ENCODE measurements at regions not wholly inside any gene's neighbourhood (a gene's known extent, or its start where the extent isn't known, plus 50 kb on each side); places are given as distances from the start of the nearest gene placed in this dataset.
A peak's percentile ranks its signal among the peaks of the same experiment; 100 is the strongest.

DNA sequence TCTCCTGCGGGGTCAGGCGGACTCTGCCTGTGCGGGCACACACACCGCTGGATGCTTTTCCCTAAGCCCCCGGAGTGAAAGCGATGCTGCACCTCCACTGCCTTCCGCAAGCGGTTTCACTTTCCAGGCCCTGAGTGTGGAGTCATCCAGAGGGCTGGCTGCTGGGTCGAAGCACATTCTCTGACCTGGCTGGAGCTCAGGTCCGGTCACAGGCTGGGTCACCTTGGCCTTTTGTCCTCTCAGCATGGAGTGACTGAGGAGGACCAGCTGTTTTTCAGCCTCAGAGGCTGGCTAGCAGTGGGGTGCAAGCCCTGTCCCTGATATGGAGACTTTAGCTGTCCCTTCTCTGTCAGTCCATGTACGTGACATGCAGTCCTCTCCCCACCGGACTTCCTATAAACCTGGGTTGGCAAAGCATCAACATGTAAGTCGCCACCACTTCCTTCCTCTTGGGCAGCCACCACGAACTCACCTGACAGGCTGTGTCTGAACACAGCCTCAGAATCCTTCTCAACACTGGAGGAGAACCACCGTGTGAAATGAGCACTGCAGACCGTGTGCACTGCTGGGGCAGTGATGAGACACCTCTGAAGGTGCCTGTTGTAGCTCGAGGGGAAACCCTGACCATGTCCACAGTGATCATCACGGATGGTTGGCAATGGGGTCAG, 51.3 kb downstream of the GADD45G start:
- Histone ChIP-seq H3K9me3 (replicated peaks; ENCODE audit: insufficient read depth, low read length) (no peaks in the 10 kb centered on the region), H2AFZ (ENCODE audit: low read length) (no peak overlapping the region), H3K4me1 (ENCODE audit: low read length) (no peaks in the 10 kb centered on the region), H3F3A (ENCODE audit: insufficient read depth, low read length) (no peaks in the 10 kb centered on the region), H4K20me1 (ENCODE audit: insufficient read depth, low read length) (no peaks in the 10 kb centered on the region), H3K9me2 (replicated peaks; ENCODE audit: insufficient read depth, low read length) (no peaks in the 10 kb centered on the region), H3K36me3 (replicated peaks; ENCODE audit: insufficient read depth, low read length) (no peaks in the 10 kb centered on the region), H3K4me3 (ENCODE audit: low read length) (no peak overlapping the region), H3K27ac (ENCODE audit: low read length) (no peak overlapping the region), H3K9ac (ENCODE audit: low read length) (no peak overlapping the region), H3K27me3 (replicated peaks; ENCODE audit: insufficient read depth, low read length) (no peaks in the 10 kb centered on the region), H3K79me2 (ENCODE audit: low read length) (no peaks in the 10 kb centered on the region), H3K4me2 (ENCODE audit: low read depth, low read length) (no peak overlapping the region)
- TF ChIP-seq, protein P1, sequence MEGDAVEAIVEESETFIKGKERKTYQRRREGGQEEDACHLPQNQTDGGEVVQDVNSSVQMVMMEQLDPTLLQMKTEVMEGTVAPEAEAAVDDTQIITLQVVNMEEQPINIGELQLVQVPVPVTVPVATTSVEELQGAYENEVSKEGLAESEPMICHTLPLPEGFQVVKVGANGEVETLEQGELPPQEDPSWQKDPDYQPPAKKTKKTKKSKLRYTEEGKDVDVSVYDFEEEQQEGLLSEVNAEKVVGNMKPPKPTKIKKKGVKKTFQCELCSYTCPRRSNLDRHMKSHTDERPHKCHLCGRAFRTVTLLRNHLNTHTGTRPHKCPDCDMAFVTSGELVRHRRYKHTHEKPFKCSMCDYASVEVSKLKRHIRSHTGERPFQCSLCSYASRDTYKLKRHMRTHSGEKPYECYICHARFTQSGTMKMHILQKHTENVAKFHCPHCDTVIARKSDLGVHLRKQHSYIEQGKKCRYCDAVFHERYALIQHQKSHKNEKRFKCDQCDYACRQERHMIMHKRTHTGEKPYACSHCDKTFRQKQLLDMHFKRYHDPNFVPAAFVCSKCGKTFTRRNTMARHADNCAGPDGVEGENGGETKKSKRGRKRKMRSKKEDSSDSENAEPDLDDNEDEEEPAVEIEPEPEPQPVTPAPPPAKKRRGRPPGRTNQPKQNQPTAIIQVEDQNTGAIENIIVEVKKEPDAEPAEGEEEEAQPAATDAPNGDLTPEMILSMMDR (IDR thresholded peaks at IDR 0.05; ENCODE audit: low read length), result no peak
- TF ChIP-seq EZH2 (optimal IDR thresholded peaks at IDR 0.05; ENCODE audit: low read depth, low read length) (no peak), EZH2phosphoT487 (IDR thresholded peaks at IDR 0.05; ENCODE audit: low read length) (no peak)
- DNase-seq, result no peak

DNA sequence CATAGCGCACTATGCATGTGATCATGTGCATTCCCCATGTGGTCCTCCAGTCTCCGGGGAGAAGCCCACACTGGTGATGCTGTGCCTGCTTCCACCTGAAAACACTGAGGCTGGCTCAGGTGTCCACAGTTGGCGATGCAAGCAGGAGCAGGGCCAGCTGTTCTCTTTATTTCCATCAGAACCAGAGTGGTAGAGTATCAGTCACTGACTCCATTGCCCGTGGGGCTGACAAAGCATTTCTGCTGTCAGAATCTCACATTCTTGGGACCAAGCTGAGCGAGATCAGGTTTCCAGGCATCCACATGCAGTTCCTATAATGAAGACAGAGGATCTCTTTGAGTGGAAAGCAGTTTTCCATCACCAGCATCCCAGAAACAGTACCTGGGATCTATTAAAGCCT, 52.5 kb downstream of the GADD45G start:
- Histone ChIP-seq H3K4me1 (ENCODE audit: low read length) (no peaks in the 10 kb centered on the region), H4K20me1 (ENCODE audit: insufficient read depth, low read length) (no peaks in the 10 kb centered on the region), H3K27ac (ENCODE audit: low read length) (no peak overlapping the region), H3K36me3 (replicated peaks; ENCODE audit: insufficient read depth, low read length) (no peaks in the 10 kb centered on the region), H3K4me3 (ENCODE audit: low read length) (no peak overlapping the region), H3K9me3 (replicated peaks; ENCODE audit: insufficient read depth, low read length) (no peaks in the 10 kb centered on the region), H3F3A (ENCODE audit: insufficient read depth, low read length) (no peaks in the 10 kb centered on the region), H3K27me3 (replicated peaks; ENCODE audit: insufficient read depth, low read length) (no peaks in the 10 kb centered on the region), H2AFZ (ENCODE audit: low read length) (no peak overlapping the region), H3K4me2 (ENCODE audit: low read depth, low read length) (no peak overlapping the region), H3K9me2 (replicated peaks; ENCODE audit: insufficient read depth, low read length) (no peaks in the 10 kb centered on the region), H3K9ac (ENCODE audit: low read length) (no peak overlapping the region), H3K79me2 (ENCODE audit: low read length) (no peaks in the 10 kb centered on the region)
- no peak for TF ChIP-seq EZH2phosphoT487 (IDR thresholded peaks at IDR 0.05; ENCODE audit: low read length)
- TF ChIP-seq, protein P1 (IDR thresholded peaks at IDR 0.05; ENCODE audit: low read length), result no peak
- TF ChIP-seq EZH2 (optimal IDR thresholded peaks at IDR 0.05; ENCODE audit: low read depth, low read length), result no peak
- DNase-seq, result no peak

DNA sequence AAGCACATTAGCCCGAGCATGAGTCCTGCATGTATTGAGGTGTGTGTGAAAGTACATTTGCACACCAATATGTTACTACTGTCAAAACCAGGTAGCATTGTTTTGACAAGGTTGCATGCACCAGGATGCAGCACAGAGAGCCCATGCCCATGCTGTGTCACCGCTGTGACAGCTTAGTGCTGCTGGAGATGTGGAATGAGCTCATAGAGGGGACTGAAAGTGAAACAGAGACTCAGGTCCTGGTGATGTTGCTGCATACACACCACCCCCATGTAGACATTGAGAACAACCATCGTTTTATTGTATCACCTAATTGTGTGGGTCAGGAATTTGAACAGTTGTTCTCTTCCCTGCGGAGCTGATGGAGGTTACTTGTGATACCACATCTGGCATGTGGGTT, 53.0 kb downstream of the GADD45G start:
- Histone ChIP-seq H3K27me3 (replicated peaks; ENCODE audit: insufficient read depth, low read length) (no peaks in the 10 kb centered on the region), H3K9ac (ENCODE audit: low read length) (no peak overlapping the region), H3K4me3 (ENCODE audit: low read length) (no peak overlapping the region), H4K20me1 (ENCODE audit: insufficient read depth, low read length) (no peaks in the 10 kb centered on the region), H3K4me1 (ENCODE audit: low read length) (no peaks in the 10 kb centered on the region), H3F3A (ENCODE audit: insufficient read depth, low read length) (no peaks in the 10 kb centered on the region), H3K4me2 (ENCODE audit: low read depth, low read length) (no peak overlapping the region), H3K27ac (ENCODE audit: low read length) (no peak overlapping the region), H2AFZ (ENCODE audit: low read length) (no peak overlapping the region), H3K79me2 (ENCODE audit: low read length) (no peaks in the 10 kb centered on the region), H3K9me3 (replicated peaks; ENCODE audit: insufficient read depth, low read length) (no peaks in the 10 kb centered on the region), H3K36me3 (replicated peaks; ENCODE audit: insufficient read depth, low read length) (no peaks in the 10 kb centered on the region), H3K9me2 (replicated peaks; ENCODE audit: insufficient read depth, low read length) (no peaks in the 10 kb centered on the region)
- DNase-seq, result peak; percentile 57
- TF ChIP-seq, protein P1 (IDR thresholded peaks at IDR 0.05; ENCODE audit: low read length), result no peak
- no peak for TF ChIP-seq EZH2 (optimal IDR thresholded peaks at IDR 0.05; ENCODE audit: low read depth, low read length)
- TF ChIP-seq EZH2phosphoT487 (IDR thresholded peaks at IDR 0.05; ENCODE audit: low read length), result no peak
